ACC112 (cell line): ENCODE measurements at regions not wholly inside any gene's neighbourhood (a gene's known extent, or its start where the extent isn't known, plus 50 kb on each side); places are given as distances from the start of the nearest gene placed in this dataset.

Source experiments
- H2AFZ ChIP-seq: fragments of 200-600 bp; sonication (generic); one replicate; pipeline ENCODE4 v1.6.0; 2017; ENCODE audit warnings: antibody characterized with exemption, low read length; ENCODE audit not compliant: unreplicated experiment
- H3K27ac ChIP-seq: fragments of 200-600 bp; sonication (generic); 2 replicates; pipeline ENCODE4 v1.5.1; 2014; ENCODE audit warnings: low read depth, mild to moderate bottlenecking, antibody characterized with exemption, low read length, moderate library complexity
- H3K27me3 ChIP-seq: fragments of 200-600 bp; sonication (generic); 2 replicates; pipeline ENCODE4 v1.6.1; 2014; ENCODE audit warnings: mild to moderate bottlenecking, antibody characterized with exemption, low read length, moderate library complexity, mixed read lengths; ENCODE audit not compliant: insufficient read depth
- H3K36me3 ChIP-seq: fragments of 200-600 bp; sonication (generic); 2 replicates; pipeline ENCODE4 v1.6.1; 2016; ENCODE audit warnings: mild to moderate bottlenecking, antibody characterized with exemption, low read length, moderate library complexity, mixed read lengths; ENCODE audit not compliant: insufficient read depth
- H3K4me1 ChIP-seq: fragments of 200-600 bp; sonication (generic); one replicate; pipeline ENCODE4 v1.6.1; 2016; ENCODE audit warnings: low read length, mixed read lengths; ENCODE audit not compliant: insufficient read depth, unreplicated experiment, control insufficient read depth
- H3K4me3 ChIP-seq: fragments of 200-600 bp; sonication (generic); 2 replicates; pipeline ENCODE4 v1.5.1; 2014; ENCODE audit warnings: mild to moderate bottlenecking, low read depth, low read length
- H3K79me2 ChIP-seq: fragments of 200-600 bp; sonication (generic); one replicate; pipeline ENCODE4 v1.6.0; 2016; ENCODE audit warnings: low read length; ENCODE audit not compliant: control insufficient read depth, unreplicated experiment, insufficient read depth

- Histone ChIP-seq H2AFZ (no peak overlapping the region), H3K4me3 (no peak overlapping the region), H3K79me2 (no peaks in the 10 kb centered on the region), H3K36me3 (no peaks in the 10 kb centered on the region), H3K27me3 (peaks cover 45% of the 10 kb centered on the region), H3K4me1 (no peaks in the 10 kb centered on the region), H3K27ac (no peak overlapping the region)
Measured at GRCh38 chr5:99116526-99116925, 187.7 kb upstream of the CHD1 start.

GRCh38 chr5:99109894-99110293 is 181.1 kb upstream of the CHD1 start:
- no peaks in the 10 kb centered on the region for H3K4me1 ChIP-seq
- H3K27me3 ChIP-seq = peaks cover 55% of the 10 kb centered on the region
- H3K4me3 ChIP-seq = no peak overlapping the region
- H2AFZ ChIP-seq = no peak overlapping the region
- H3K36me3 ChIP-seq = no peaks in the 10 kb centered on the region
- no peak overlapping the region for H3K27ac ChIP-seq
- H3K79me2 ChIP-seq = no peaks in the 10 kb centered on the region

- no peak overlapping the region for H3K4me3 ChIP-seq
- H3K36me3 ChIP-seq = no peaks in the 10 kb centered on the region
- peaks cover 50% of the 10 kb centered on the region for H3K27me3 ChIP-seq
- no peaks in the 10 kb centered on the region for H3K79me2 ChIP-seq
- H3K4me1 ChIP-seq = no peaks in the 10 kb centered on the region
- no peak overlapping the region for H2AFZ ChIP-seq
- H3K27ac ChIP-seq = no peak overlapping the region
Measured at GRCh38 chr5:99105216-99105615, 176.4 kb upstream of the CHD1 start.

- Histone ChIP-seq H3K36me3 (no peaks in the 10 kb centered on the region), H2AFZ (no peak overlapping the region), H3K27me3 (peaks cover 50% of the 10 kb centered on the region), H3K4me3 (no peak overlapping the region), H3K79me2 (no peaks in the 10 kb centered on the region), H3K27ac (no peak overlapping the region), H3K4me1 (no peaks in the 10 kb centered on the region)
Measured at GRCh38 chr5:99104538-99105132, 175.8 kb upstream of the CHD1 start.

- Histone ChIP-seq H3K27ac (no peak overlapping the region), H3K36me3 (no peaks in the 10 kb centered on the region), H3K4me3 (no peak overlapping the region), H3K79me2 (no peaks in the 10 kb centered on the region), H2AFZ (no peak overlapping the region), H3K27me3 (peaks cover 52% of the 10 kb centered on the region), H3K4me1 (no peaks in the 10 kb centered on the region)
Measured at GRCh38 chr5:99102073-99102697, 173.4 kb upstream of the CHD1 start.

GRCh38 chr5:99099691-99100090 is 170.9 kb upstream of the CHD1 start:
- no peak overlapping the region for H2AFZ ChIP-seq
- H3K27me3 ChIP-seq = peaks cover 62% of the 10 kb centered on the region
- H3K27ac ChIP-seq = no peak overlapping the region
- no peaks in the 10 kb centered on the region for H3K4me1 ChIP-seq
- no peaks in the 10 kb centered on the region for H3K36me3 ChIP-seq
- H3K4me3 ChIP-seq = no peak overlapping the region
- H3K79me2 ChIP-seq = no peaks in the 10 kb centered on the region

- Histone ChIP-seq H2AFZ (no peak overlapping the region), H3K27me3 (0 out of 2 replicates have a peak, but pooled peaks cover 2% of the 10 kb centered on the region), H3K4me3 (no peak overlapping the region), H3K79me2 (no peaks in the 10 kb centered on the region), H3K36me3 (no peaks in the 10 kb centered on the region), H3K4me1 (no peaks in the 10 kb centered on the region), H3K27ac (no peak overlapping the region)
Measured at GRCh38 chr5:99089822-99090549, 161.2 kb upstream of the CHD1 start.

GRCh38 chr5:99088309-99088708 is 159.5 kb upstream of the CHD1 start:
- Histone ChIP-seq H3K27ac (no peak overlapping the region), H3K79me2 (no peaks in the 10 kb centered on the region), H3K4me1 (no peaks in the 10 kb centered on the region), H3K36me3 (no peaks in the 10 kb centered on the region), H3K27me3 (0 out of 2 replicates have a peak, but pooled peaks cover 3% of the 10 kb centered on the region), H2AFZ (no peak overlapping the region), H3K4me3 (no peak overlapping the region)

- H3K79me2 ChIP-seq = no peaks in the 10 kb centered on the region
- H3K4me1 ChIP-seq = no peaks in the 10 kb centered on the region
- no peak overlapping the region for H2AFZ ChIP-seq
- no peak overlapping the region for H3K27ac ChIP-seq
- no peaks in the 10 kb centered on the region for H3K36me3 ChIP-seq
- H3K4me3 ChIP-seq = no peak overlapping the region
- peaks cover 23% of the 10 kb centered on the region for H3K27me3 ChIP-seq
Measured at GRCh38 chr5:99083197-99083596, 154.4 kb upstream of the CHD1 start.

GRCh38 chr5:99081711-99082110 is 152.9 kb upstream of the CHD1 start:
- no peak overlapping the region for H3K27ac ChIP-seq
- no peaks in the 10 kb centered on the region for H3K36me3 ChIP-seq
- no peaks in the 10 kb centered on the region for H3K79me2 ChIP-seq
- H3K27me3 ChIP-seq = peaks cover 24% of the 10 kb centered on the region
- H3K4me1 ChIP-seq = no peaks in the 10 kb centered on the region
- no peak overlapping the region for H2AFZ ChIP-seq
- H3K4me3 ChIP-seq = no peak overlapping the region
